K562 (cell line): ENCODE measurements at regions not wholly inside any gene's neighbourhood (a gene's known extent, or its start where the extent isn't known, plus 50 kb on each side); places are given as distances from the start of the nearest gene placed in this dataset.

Source experiments
- ATAC-seq: fragments of 200-7000 bp; cut with Tn5 transposase; 3 replicates; pipeline ENCODE4 v1.9.1; 2020; ENCODE audit warnings: moderate library complexity
- BruUV-seq: library from RNA; stranded (reverse); fragments of 400-500 nt; replicated peaks from 2 replicates; lab custom pipeline; 2021; lab: Mats Ljungman, UMichigan
- CTCF ChIA-PET: fragments of 300-600 bp; formaldehyde crosslinking; extraction: SDS; loops from one replicate; lab custom pipeline; 2021; ENCODE audit warnings: low intra/inter-chr PET ratio; lab: Yijun Ruan, JAX
- POLR2A ChIA-PET: fragments of 300-600, 350-650 bp; sonication (Branson Sonifier 250); formaldehyde crosslinking; extraction: SDS; loops from one replicate; lab custom pipeline; 2021; ENCODE audit warnings: antibody characterized with exemption, inconsistent platforms; lab: Yijun Ruan, JAX
- DNase-seq, 4 experiments: peaks; one replicate each; pipeline versions ENCODE4 v3.0.0 to v3.0.0-alpha.2; 2011 to 2018; ENCODE audit warnings: low spot score in 3 of 4, mixed read lengths in 3 of 4; ENCODE audit errors: extremely low read depth in 1 of 4
- FAIRE-seq: peaks from 2 replicates; lab custom pipeline; 2011; peaks lifted over from hg19 to GRCh38; lab: Jason Lieb, UNC
- H2AFZ ChIP-seq: 2 replicates; pipeline ENCODE4 v1.6.0; 2011; ENCODE audit warnings: low read depth, low read length, control low read depth, inconsistent platforms
- H3K27ac ChIP-seq: fragments of 200-600 bp; 3 replicates; pipeline ENCODE4 v1.8.0; 2011; ENCODE audit warnings: low read depth, mild to moderate bottlenecking, control low read depth, inconsistent platforms, low read length, moderate library complexity, mixed read lengths; ENCODE audit errors: extremely low read depth
- H3K27me3 ChIP-seq, 2 experiments: fragments of 300-600 bp in 1 of 2; 2 replicates in 1 of 2; 3 replicates in 1 of 2; pipeline versions ENCODE4 v1.6.0 to v1.8.0; 2011; ENCODE audit warnings: inconsistent platforms in 2 of 2, low read length in 2 of 2, mild to moderate bottlenecking in 1 of 2, mixed read lengths in 1 of 2, moderate library complexity in 1 of 2; ENCODE audit not compliant: control insufficient read depth in 2 of 2, insufficient read depth in 2 of 2
- H3K36me3 ChIP-seq: fragments of 300-600 bp; 3 replicates; pipeline ENCODE4 v1.8.0; 2011; ENCODE audit warnings: mild to moderate bottlenecking, low read length, inconsistent platforms; ENCODE audit not compliant: control insufficient read depth, insufficient read depth
- H3K4me1 ChIP-seq, 2 experiments: fragments of 200-600 bp in 1 of 2; replicated peaks in 1 of 2; 2 replicates in 1 of 2; 3 replicates in 1 of 2; pipeline versions ENCODE4 v1.5.1 to v1.8.0; 2011; ENCODE audit warnings: inconsistent platforms in 2 of 2, low read length in 2 of 2, mild to moderate bottlenecking in 1 of 2, mixed read lengths in 1 of 2, moderate library complexity in 1 of 2; ENCODE audit not compliant: control insufficient read depth in 2 of 2, insufficient read depth in 2 of 2
- H3K4me2 ChIP-seq: 2 replicates; pipeline ENCODE4 v1.6.1; 2011; ENCODE audit warnings: low read length, control low read depth, inconsistent platforms, mixed read lengths; ENCODE audit not compliant: insufficient read depth
- H3K4me3 ChIP-seq: fragments of 200-600 bp; sonication (generic), shearing (Covaris generic); 2 replicates; pipeline ENCODE4 v1.5.1; 2016; ENCODE audit warnings: control low read depth, inconsistent platforms
- H3K79me2 ChIP-seq: fragments of 200-600 bp; 3 replicates; pipeline ENCODE4 v1.8.0; 2011; ENCODE audit warnings: low read length, inconsistent platforms; ENCODE audit not compliant: control insufficient read depth, insufficient read depth
- H3K9ac ChIP-seq, 2 experiments: 2 replicates each; pipeline versions ENCODE4 v1.6.0 to v1.6.1; 2011; ENCODE audit warnings: low read depth in 2 of 2, low read length in 2 of 2, control low read depth in 1 of 2, inconsistent platforms in 1 of 2, mild to moderate bottlenecking in 1 of 2, mixed read lengths in 1 of 2; ENCODE audit not compliant: insufficient read depth in 1 of 2
- H3K9me1 ChIP-seq: one replicate; pipeline ENCODE4 v1.6.0; 2011; ENCODE audit warnings: inconsistent platforms, mild to moderate bottlenecking, low read length, moderate library complexity; ENCODE audit not compliant: control insufficient read depth, insufficient read depth
- H3K9me3 ChIP-seq: replicated peaks from 2 replicates; pipeline ENCODE4 v1.5.1; 2011; ENCODE audit warnings: low read depth, low read length, inconsistent platforms; ENCODE audit not compliant: control insufficient read depth, insufficient read depth
- H4K20me1 ChIP-seq: replicated peaks from 2 replicates; pipeline ENCODE4 v1.6.1; 2011; ENCODE audit warnings: low read length, inconsistent platforms, mixed read lengths; ENCODE audit not compliant: control insufficient read depth, insufficient read depth
- BRD9 ChIP-seq: fragments of 450-650 bp; IDR thresholded peaks from 2 replicates; pipeline ENCODE4 v1.6.1; 2018; ENCODE audit warnings: low read depth; ENCODE audit not compliant: partially characterized antibody
- ETV5 ChIP-seq: sonication (generic); formaldehyde crosslinking; IDR thresholded peaks from 2 replicates; pipeline ENCODE4 v1.4.0; 2020; ENCODE audit warnings: low read depth, mild to moderate bottlenecking, missing genetic modification reagents
- FUS ChIP-seq: fragments of 200-400 bp; formaldehyde crosslinking; optimal IDR thresholded peaks from 2 replicates; pipeline ENCODE3; 2017; ENCODE audit warnings: low read depth, low read length
- SIRT6 ChIP-seq: IDR thresholded peaks from one replicate; pipeline ENCODE4 v1.6.1; 2012; ENCODE audit warnings: low read depth, mild to moderate bottlenecking, control low read depth, inconsistent platforms, low read length, moderate library complexity
- WHSC1 ChIP-seq: IDR thresholded peaks from one replicate; pipeline ENCODE4 v1.6.1; 2012; ENCODE audit warnings: low read length, control low read depth, inconsistent platforms
- ZNF133 ChIP-seq: fragments of 250-450 bp; sonication (Bioruptor Pico); IDR thresholded peaks from 2 replicates; pipeline ENCODE4 v1.4.0; 2020; ENCODE audit warnings: mild to moderate bottlenecking
- ZNF316 ChIP-seq: fragments of 450-650 bp; IDR thresholded peaks from 2 replicates; pipeline ENCODE4 v1.6.1; 2016
- WGBS: fragments of 100-300 bp; shearing (Covaris generic); methylation state at CpG from one replicate; pipeline ENCODE4 v1.1.6; 2016; ENCODE audit warnings: low coverage, mixed read lengths; ENCODE audit not compliant: insufficient coverage; ENCODE audit errors: missing lambda C conversion rate; 5-methylcytosine and 5-hydroxymethylcytosine counted together
- in situ Hi-C: fragments of 300-500 bp; cut with MboI; formaldehyde crosslinking; loops from 4 replicates; pipeline ENCODE4 v1.15.0; 2018; ENCODE audit warnings: inconsistent platforms, mixed read lengths
- intact Hi-C: fragments of 100-400 bp; cut with micrococcal nuclease; formaldehyde crosslinking; loops from 2 replicates; pipeline ENCODE4 v1.14.2; 2022
- TF ChIP-seq, protein P1 (sequence below): fragments of 200-800 bp; sonication (Bioruptor generic); IDR thresholded peaks from 2 replicates; pipeline ENCODE4 v1.6.1; 2017; ENCODE audit warnings: missing genetic modification characterization, missing compliant biosample characterization

- no TSS peak for BruUV-seq
- ChIA-PET POLR2A (interaction anchor here (0.6 kb wide), 1 partner anchor 39 kb away, joined by 3 read pairs; no protein-coding TSS in a partner anchor), CTCF (no interaction called here)
- Histone ChIP-seq H3K4me2 (no peak overlapping the region), H3K27me3 (no peaks in the 10 kb centered on the region), H3K36me3 (no peaks in the 10 kb centered on the region), H3K27ac (no peak overlapping the region), H3K4me1 (no peaks in the 10 kb centered on the region), H3K9ac (no peak overlapping the region), H3K9me3 (no peaks in the 10 kb centered on the region), H2AFZ (no peak overlapping the region), H3K4me3 (no peak overlapping the region), H4K20me1 (no peaks in the 10 kb centered on the region), H3K9me1 (no peaks in the 10 kb centered on the region), H3K79me2 (no peaks in the 10 kb centered on the region)
- intact Hi-C loops (no loop called here), in situ Hi-C loops (no loop called here)
- no peak for TF ChIP-seq SIRT6
- TF ChIP-seq ETV5 (CRISPR knock-in tag) = no peak
- TF ChIP-seq WHSC1 = no peak
- TF ChIP-seq FUS = no peak
- TF ChIP-seq BRD9 = no peak
- TF ChIP-seq, protein P1, sequence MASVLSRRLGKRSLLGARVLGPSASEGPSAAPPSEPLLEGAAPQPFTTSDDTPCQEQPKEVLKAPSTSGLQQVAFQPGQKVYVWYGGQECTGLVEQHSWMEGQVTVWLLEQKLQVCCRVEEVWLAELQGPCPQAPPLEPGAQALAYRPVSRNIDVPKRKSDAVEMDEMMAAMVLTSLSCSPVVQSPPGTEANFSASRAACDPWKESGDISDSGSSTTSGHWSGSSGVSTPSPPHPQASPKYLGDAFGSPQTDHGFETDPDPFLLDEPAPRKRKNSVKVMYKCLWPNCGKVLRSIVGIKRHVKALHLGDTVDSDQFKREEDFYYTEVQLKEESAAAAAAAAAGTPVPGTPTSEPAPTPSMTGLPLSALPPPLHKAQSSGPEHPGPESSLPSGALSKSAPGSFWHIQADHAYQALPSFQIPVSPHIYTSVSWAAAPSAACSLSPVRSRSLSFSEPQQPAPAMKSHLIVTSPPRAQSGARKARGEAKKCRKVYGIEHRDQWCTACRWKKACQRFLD (CRISPR knock-in tag) = no peak
- no peak for TF ChIP-seq ZNF133 (CRISPR knock-in tag)
- TF ChIP-seq ZNF316 = no peak
- 0% methylated on average over 1 of the region's 1 CpG for WGBS
- FAIRE-seq (no peak), DNase-seq (no peak), ATAC-seq (no peak)
These were observed 269.9 kb downstream of the DUSP6 start for GRCh38 chr12:89082370-89082753.
